Glomerular visceral epithelial cell (primary cell): ENCODE measurements at regions not wholly inside any gene's neighbourhood (a gene's known extent, or its start where the extent isn't known, plus 50 kb on each side); places are given as distances from the start of the nearest gene placed in this dataset.
"Not testable (repeated sequence)": the region's sequence is repeated elsewhere in the genome, so short reads cannot be mapped to it uniquely, and the experiment has no call there.

Experiments used
- DNase-seq: peaks from one replicate; pipeline ENCODE4 v3.0.0-alpha.2; 2016; ENCODE audit errors: extremely low spot score

GRCh38 chr10:108684431-108684830 is 1238.9 kb downstream of the XPNPEP1 start:
- no peak for DNase-seq

- DNase-seq = no peak
Measured at GRCh38 chr10:108673741-108674140, 1249.6 kb downstream of the XPNPEP1 start.

- no peak for DNase-seq
Measured at GRCh38 chr10:108663587-108663986, 1259.7 kb downstream of the XPNPEP1 start.

- no peak for DNase-seq
Measured at GRCh38 chr10:108662975-108663374, 1260.3 kb downstream of the XPNPEP1 start.

- no peak for DNase-seq
Measured at GRCh38 chr10:108655057-108655456, 1268.3 kb downstream of the XPNPEP1 start.

DNA sequence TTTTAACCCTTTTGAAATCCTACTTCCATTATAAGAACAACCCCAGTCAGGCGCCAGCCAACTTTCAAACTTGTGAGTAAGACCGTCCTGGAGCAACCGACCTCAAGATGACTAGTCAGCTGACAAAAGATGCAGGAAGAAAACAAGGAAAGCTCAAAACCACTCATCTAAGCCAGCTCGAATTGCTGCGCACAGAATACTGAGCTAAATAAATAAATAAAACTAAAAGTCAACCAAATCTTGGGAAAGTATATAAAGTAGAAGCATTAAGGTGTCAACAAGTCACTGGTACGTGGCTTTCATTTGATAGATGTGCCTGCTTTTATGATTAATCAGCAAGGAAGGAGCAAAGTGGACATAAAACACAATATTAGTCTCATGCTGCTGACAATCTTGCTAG is 1269.8 kb downstream of the XPNPEP1 start:
- no peak for DNase-seq

GRCh38 chr10:108639010-108639409 is 1284.3 kb downstream of the XPNPEP1 start:
- DNase-seq = no peak

DNA sequence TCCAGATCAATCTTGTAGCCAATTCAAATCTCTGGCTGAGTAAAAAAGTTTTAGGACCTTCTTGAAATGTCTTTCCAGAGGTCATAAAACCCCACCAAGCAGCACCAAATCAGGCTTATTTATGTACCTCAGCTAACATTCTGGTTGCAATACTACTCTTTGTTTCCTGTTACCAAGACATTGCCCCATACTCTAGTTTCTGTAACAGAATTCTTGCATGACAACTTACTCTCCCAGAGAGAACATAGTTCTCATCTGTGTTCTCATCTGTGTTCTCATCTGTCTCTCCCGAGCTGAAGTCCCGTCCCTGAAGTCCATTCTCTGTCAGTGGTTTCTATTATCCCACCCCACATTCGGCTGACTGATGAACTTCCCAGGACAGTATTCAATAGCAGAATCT is 1285.1 kb downstream of the XPNPEP1 start:
- no peak for DNase-seq

DNA sequence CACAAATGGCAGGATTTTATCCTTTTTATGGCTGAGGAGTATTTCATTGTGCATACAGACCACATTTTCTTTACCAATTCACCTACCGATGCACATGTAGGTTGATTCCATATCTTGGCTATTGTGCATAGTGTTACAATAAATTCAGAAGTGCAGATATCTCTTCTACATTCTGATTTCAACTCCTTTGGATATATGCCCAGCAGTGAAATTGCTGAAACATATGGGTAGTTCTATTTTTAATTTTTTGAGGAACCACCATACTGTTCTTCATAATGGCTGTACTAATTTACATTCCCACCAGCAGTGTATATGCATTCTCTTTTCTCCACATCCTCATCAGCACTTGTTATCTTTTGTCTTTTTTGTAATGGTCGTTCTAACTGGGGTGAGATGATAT is 1290.3 kb downstream of the XPNPEP1 start:
- no peak for DNase-seq

GRCh38 chr10:108632144-108632543 is 1291.2 kb downstream of the XPNPEP1 start:
- no peak for DNase-seq

- DNase-seq = no peak
Measured at GRCh38 chr10:108631332-108631731, 1292.0 kb downstream of the XPNPEP1 start.

DNA sequence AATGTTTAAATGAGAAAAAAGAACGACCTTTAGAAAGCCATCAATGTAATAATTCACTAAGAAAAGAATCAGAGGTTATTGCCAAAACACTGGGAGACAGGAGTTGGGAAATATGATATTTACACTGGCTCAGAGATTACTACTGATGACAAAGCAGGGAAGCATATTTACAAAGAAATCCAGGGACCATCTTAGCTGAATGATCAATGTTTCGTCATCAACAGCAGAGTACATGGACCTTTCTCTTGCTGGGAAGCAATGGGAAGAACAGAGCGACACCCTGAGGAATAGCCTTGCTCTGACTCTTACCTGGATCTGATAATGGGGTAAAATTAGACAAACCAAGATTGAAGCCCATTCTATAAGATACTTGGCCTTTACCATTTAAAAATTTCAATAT is 1293.5 kb downstream of the XPNPEP1 start:
- DNase-seq = no peak

- no peak for DNase-seq
Measured at GRCh38 chr10:108624052-108624451, 1299.3 kb downstream of the XPNPEP1 start.

- no peak for DNase-seq
Measured at GRCh38 chr10:108620821-108621534, 1302.3 kb downstream of the XPNPEP1 start.

- DNase-seq = no peak
Measured at GRCh38 chr10:108616559-108617285, 1306.6 kb downstream of the XPNPEP1 start.

DNA sequence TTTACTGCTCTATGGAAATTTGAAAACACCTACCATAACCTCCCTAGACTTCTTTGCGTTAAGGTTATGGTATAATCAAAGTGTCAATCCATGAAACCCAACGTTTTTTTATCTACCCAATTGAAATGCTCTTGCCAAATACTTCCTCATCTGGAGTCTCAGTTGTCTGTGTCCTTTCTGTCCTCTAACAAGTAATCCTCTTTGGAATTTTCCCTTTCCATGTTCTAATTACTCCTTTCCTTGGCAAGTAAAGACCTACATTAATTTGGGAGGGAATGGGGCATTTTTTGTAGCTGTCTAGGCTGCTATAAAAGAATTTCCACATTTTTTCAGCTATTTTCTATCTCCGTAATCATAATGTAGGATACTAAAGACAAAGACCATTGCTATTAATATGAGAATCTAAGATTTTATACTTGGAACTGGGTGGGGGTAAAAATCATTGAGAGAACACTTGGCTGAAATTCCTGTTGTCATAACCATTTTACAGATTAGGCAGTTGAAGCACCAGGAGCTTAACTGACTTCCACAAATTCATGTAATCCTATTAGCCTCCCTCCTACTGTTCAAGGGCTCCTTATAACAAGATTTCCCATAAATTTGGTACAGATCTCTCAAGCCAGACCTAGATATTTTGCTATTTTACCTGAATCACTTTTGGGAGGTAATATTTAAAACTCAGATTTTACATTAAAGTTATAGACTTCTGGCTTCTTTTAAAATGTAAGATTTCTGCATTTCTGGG is 1307.6 kb downstream of the XPNPEP1 start:
- no peak for DNase-seq

DNA sequence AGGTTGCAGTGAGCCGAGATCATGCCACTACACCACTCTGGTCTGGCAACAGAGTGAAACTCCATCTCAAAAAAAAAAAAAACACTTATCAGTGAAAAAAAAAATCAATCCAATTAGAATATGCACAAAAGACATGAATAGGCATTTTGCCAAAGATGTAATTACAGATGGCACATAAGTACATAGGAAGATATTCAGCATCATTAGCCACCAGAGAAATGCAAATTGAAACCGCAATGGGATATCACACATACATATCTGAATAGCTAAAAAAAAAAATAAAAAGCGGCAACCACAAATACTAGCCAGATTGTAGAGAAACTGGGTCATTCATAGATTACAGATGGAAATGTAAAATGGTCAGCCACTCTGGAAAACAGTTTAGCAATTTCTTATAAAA is 1310.8 kb downstream of the XPNPEP1 start:
- DNase-seq = no peak

- no peak for DNase-seq
Measured at GRCh38 chr10:108608860-108609259, 1314.5 kb downstream of the XPNPEP1 start.

DNA sequence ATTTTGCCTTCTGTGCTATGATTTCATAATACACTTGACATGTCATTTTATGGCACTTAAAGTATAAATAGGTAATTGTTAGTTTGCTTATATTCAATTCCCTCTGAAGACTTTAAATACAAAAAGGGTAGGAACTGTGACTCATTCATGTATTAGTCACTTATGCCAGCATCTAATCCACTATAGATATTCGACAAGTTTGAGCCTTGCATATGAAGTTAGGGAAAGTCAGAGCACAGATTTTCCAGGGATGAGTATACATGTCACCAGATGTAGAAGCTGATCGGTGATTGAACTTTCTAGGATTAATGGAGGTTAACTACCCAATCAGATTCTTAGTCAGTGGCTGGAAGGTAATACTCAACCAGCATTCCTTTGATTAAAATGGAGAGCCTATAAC is 1321.5 kb downstream of the XPNPEP1 start:
- no peak for DNase-seq

GRCh38 chr10:108600511-108600910 is 1322.8 kb downstream of the XPNPEP1 start:
- not testable (repeated sequence) for DNase-seq

- DNase-seq = not testable (repeated sequence)
Measured at GRCh38 chr10:108599317-108599716, 1324.0 kb downstream of the XPNPEP1 start.

- DNase-seq = no peak
Measured at GRCh38 chr10:108598831-108599230, 1324.5 kb downstream of the XPNPEP1 start.

DNA sequence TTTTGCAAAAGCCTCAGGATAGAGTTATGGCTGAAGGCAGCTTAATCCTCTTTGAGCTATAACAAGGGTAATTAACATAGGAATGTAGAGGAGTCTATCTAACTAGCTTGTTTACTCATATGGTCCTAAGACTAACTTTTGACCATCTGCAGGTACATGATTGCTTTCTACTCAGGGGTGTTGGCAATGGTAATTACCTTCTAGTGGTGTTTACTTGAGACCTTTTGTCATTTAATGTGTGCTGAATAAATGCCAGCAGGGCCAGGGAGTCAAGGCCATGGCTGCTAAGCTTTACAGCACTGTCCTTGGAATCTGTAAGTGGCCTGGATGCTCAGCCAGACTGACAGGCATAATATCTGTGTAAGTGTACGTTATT is 1325.0 kb downstream of the XPNPEP1 start:
- no peak for DNase-seq
